GM10266 (cell line): ENCODE measurements at regions not wholly inside any gene's neighbourhood (a gene's known extent, or its start where the extent isn't known, plus 50 kb on each side); places are given as distances from the start of the nearest gene placed in this dataset.

Source experiments
- DNase-seq: peaks from one replicate; pipeline ENCODE4 v3.0.0; 2012; ENCODE audit errors: extremely low spot score
- TF ChIP-seq, protein P1 (sequence below): IDR thresholded peaks from 2 replicates; pipeline ENCODE4 v1.5.1; 2012; ENCODE audit warnings: mild to moderate bottlenecking, low read depth; ENCODE audit not compliant: control insufficient read depth, insufficient read depth; ENCODE audit errors: missing control alignments

DNA sequence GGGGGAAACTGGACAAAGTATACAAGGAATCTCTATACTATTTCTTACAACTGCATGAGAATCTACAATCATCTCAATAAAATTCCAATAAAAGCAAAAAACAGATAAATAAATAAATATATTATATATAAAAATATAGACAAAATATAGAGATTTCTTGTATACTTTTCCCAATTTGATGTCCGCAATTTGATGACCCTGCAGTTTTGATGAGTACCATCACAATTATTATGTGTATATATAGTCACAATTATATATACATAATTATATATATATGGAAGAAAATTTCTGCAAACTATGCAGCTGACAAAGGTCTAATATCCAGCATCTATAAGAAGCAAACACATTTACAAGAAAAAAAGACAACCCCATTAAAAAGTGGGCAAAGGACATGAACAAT, 169.2 kb upstream of the ATXN1 start:
- TF ChIP-seq, protein P1, sequence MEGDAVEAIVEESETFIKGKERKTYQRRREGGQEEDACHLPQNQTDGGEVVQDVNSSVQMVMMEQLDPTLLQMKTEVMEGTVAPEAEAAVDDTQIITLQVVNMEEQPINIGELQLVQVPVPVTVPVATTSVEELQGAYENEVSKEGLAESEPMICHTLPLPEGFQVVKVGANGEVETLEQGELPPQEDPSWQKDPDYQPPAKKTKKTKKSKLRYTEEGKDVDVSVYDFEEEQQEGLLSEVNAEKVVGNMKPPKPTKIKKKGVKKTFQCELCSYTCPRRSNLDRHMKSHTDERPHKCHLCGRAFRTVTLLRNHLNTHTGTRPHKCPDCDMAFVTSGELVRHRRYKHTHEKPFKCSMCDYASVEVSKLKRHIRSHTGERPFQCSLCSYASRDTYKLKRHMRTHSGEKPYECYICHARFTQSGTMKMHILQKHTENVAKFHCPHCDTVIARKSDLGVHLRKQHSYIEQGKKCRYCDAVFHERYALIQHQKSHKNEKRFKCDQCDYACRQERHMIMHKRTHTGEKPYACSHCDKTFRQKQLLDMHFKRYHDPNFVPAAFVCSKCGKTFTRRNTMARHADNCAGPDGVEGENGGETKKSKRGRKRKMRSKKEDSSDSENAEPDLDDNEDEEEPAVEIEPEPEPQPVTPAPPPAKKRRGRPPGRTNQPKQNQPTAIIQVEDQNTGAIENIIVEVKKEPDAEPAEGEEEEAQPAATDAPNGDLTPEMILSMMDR: no peak

DNA sequence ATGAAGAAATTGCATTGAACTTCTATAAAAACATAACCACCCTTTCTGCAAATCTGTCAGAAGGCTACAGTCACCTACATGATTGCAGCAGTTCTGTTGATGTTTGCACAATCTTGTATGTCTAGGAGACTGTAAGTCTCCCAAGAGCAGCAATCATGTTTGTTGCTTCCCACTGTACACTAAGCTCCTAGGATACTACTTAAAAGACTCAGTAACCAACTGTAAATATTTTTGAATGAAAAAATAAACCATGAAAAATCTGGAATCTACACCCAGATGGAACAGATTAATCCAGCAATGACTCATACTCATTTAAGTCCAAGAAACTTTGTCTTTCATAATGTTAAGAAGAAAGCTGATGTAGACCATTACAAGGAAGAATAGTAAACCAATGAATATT, 168.5 kb upstream of the ATXN1 start:
- TF ChIP-seq, protein P1: no peak
- no peak for DNase-seq

More for the DNA sequence above, 169.2 kb upstream of the ATXN1 start:
- no peak for DNase-seq

DNA sequence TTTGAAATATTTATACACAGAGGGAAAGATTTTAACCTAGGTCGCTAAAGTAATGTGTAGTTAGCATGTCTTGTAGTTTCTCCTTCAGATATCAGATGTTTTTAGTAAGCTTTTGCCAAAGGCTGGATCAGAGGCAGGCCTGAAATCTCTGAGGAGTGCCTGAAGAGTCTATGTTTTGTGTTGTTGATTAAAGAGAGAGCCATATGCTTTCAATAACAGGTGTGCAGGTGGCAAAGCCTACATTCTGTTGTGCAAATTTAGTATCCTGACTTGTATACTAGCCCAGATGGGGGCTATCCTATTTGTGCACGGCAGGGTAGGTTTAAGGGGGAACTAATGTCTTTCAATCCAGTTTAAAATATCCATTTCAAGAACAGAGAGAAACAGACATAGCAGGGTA, 167.1 kb upstream of the ATXN1 start:
- DNase-seq: no peak
- TF ChIP-seq, protein P1: no peak

DNA sequence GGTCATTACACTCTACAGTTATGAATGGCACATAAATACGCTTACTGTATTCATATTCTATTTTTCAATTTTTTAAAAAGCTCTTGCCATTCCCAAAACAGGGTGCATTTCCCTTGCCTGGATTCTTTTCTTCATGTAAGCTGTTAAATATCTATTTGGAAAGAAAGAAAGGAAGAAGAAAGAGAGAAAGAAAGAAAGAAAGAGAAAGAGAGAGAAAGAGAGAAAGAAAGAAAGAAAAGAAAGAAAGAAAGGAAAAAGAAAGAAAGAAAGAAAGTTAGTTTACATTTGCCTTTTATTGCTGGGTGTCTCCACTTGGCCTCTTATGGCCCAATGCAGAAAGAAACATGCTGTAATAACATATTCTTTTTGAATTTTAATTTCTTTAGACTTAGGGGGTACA, 165.9 kb upstream of the ATXN1 start:
- DNase-seq: no peak
- TF ChIP-seq, protein P1: no peak

DNA sequence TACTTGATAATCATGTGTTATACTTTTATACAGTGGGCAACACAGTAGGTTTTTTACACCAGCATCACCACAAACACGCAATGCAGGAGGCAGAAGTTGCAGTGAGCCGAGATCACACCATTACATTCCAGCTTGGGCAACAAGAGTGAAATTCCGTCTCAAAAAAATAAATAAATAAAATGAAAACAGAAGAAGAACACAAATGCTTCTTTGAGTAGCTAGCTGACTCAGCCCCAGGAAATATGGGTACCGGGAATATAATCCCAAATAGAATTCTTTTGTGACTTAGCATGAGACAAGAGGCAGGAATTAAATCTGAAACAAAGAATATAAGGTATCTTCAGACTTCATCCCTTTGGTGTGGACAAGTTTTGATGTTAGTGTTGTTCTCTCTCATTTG, 164.2 kb upstream of the ATXN1 start:
- DNase-seq: no peak
- TF ChIP-seq, protein P1: no peak

DNA sequence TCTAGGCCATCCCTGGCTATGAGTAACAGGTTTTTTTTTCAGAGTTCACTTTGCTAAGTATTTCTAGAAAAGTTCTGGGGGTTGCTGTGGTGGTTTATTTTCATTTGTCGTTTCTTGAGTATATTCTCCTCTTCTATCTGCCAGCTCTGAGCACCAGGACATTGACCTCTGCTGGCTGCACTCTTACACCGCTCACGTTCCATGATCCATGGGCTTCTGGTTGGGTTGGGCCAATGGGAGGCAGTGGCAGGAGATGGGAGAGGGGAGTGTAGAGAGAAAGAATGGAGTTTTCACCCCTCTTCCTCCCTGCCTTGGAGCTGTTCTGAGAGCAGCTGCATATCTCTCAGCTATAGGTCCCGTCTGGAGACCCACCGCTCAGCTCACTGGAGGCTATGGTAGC, 161.0 kb upstream of the ATXN1 start:
- TF ChIP-seq, protein P1: no peak
- DNase-seq: no peak

DNA sequence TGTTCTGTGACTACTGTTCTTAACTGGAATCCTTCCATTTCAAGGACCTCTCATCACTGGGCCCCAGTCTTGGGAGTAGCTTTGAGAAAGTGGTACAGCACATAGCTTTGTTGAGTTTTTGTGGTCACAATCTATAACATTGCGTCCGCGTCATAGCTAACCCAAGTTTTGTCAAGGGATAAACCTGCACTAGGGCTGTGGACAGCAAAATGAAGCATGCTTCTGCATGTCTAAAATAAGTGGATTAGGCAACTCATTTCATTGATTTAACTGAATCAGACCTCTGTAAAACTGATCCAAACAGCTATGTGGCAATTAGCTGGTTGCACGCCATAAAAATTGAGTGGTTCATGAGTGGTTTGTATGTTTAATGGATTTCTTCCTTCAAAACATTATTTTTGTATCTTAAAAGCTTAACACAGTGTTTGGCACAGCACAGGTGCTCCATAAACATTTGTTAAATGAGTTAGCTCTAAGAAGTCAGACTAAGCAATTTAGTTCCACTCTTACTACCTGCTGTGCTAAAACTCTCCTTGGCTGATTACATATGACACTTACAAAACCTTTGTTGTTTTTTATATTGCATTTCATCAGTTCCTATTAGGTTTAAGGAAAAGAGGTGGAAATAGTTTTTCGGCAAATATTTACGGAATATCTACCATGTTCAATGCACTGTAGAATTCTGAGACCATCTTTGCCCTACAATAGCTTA, 160.3 kb upstream of the ATXN1 start:
- DNase-seq: no peak
- TF ChIP-seq, protein P1: no peak
